Loucy (cell line): ENCODE measurements at regions not wholly inside any gene's neighbourhood (a gene's known extent, or its start where the extent isn't known, plus 50 kb on each side); places are given as distances from the start of the nearest gene placed in this dataset.

Experiments
- CTCF ChIP-seq: fragments of 200-600 bp; sonication (generic); conservative IDR thresholded peaks from 2 replicates; pipeline ENCODE4 v1.5.1; 2014; ENCODE audit warnings: mild to moderate bottlenecking, antibody characterized with exemption, low read length
- EZH2phosphoT487 ChIP-seq: fragments of 200-600 bp; IDR thresholded peaks from 2 replicates; pipeline ENCODE4 v1.6.1; 2018; ENCODE audit warnings: antibody characterized with exemption, mild to moderate bottlenecking, moderate library complexity, borderline replicate concordance

GRCh38 chr12:67419810-67420209 lies 150.7 kb downstream of the CAND1 start:
- TF ChIP-seq CTCF (no peak), EZH2phosphoT487 (no peak)
